HEK293 (cell line): ENCODE measurements at regions not wholly inside any gene's neighbourhood (a gene's known extent, or its start where the extent isn't known, plus 50 kb on each side); places are given as distances from the start of the nearest gene placed in this dataset.
"Not testable (repeated sequence)": the region's sequence is repeated elsewhere in the genome, so short reads cannot be mapped to it uniquely, and the experiment has no call there.

Experiments used
- CTCF ChIA-PET: fragments of 350-600 bp; formaldehyde crosslinking; extraction: SDS; loops from one replicate; lab custom pipeline; 2021; ENCODE audit warnings: antibody characterized with exemption; lab: Yijun Ruan, JAX
- POLR2A ChIA-PET: fragments of 300-600 bp; formaldehyde crosslinking; extraction: SDS; loops from one replicate; lab custom pipeline; 2020; ENCODE audit warnings: antibody characterized with exemption, inconsistent platforms; lab: Yijun Ruan, JAX
- H3K27ac ChIP-seq: fragments of 200-500 bp; sonication (Bioruptor generic); 2 replicates; pipeline ENCODE4 v1.5.1; 2014; ENCODE audit warnings: low read depth, low read length, control low read depth, inconsistent platforms; ENCODE audit errors: extremely low read depth
- H3K36me3 ChIP-seq, 2 experiments: fragments of 200-500 bp in 1 of 2; sonication (Bioruptor generic) in 1 of 2; 1 replicate in 1 of 2; 2 replicates in 1 of 2; pipeline ENCODE4 v1.5.1; 2014 to 2017; ENCODE audit warnings: inconsistent platforms in 2 of 2, low read length in 2 of 2; ENCODE audit not compliant: control insufficient read depth in 2 of 2, insufficient read depth in 1 of 2
- H3K4me1 ChIP-seq: fragments of 200-500 bp; sonication (Bioruptor generic); 2 replicates; pipeline ENCODE4 v1.5.1; 2014; ENCODE audit warnings: mild to moderate bottlenecking, low read length, inconsistent platforms; ENCODE audit not compliant: control insufficient read depth, insufficient read depth
- H3K4me3 ChIP-seq: 2 replicates; pipeline ENCODE4 v1.5.1; 2011; ENCODE audit warnings: low read depth, mild to moderate bottlenecking, control low read depth, low read length, moderate library complexity
- H3K9me3 ChIP-seq: fragments of 200-500 bp; sonication (Bioruptor generic); 2 replicates; pipeline ENCODE4 v1.5.1; 2014; ENCODE audit warnings: low read depth, low read length, inconsistent platforms; ENCODE audit not compliant: control insufficient read depth, insufficient read depth
- ELK4 ChIP-seq: IDR thresholded peaks from 2 replicates; pipeline ENCODE4 v1.6.1; 2011; ENCODE audit warnings: mild to moderate bottlenecking, low read depth, low read length, borderline replicate concordance
- GLIS1 ChIP-seq: fragments of 450-650 bp; formaldehyde crosslinking; IDR thresholded peaks from 2 replicates; pipeline ENCODE4 v1.5.1; 2016; ENCODE audit warnings: missing biosample characterization, missing genetic modification characterization
- KLF7 ChIP-seq: fragments of 450-650 bp; formaldehyde crosslinking; IDR thresholded peaks from 2 replicates; pipeline ENCODE4 v1.5.1; 2016; ENCODE audit warnings: missing biosample characterization, missing genetic modification characterization, borderline replicate concordance
- MYNN ChIP-seq: fragments of 450-650 bp; formaldehyde crosslinking; IDR thresholded peaks from 2 replicates; pipeline ENCODE4 v1.5.1; 2016; ENCODE audit warnings: missing biosample characterization, missing genetic modification characterization, borderline replicate concordance
- SCRT2 ChIP-seq: fragments of 450-650 bp; formaldehyde crosslinking; IDR thresholded peaks from 2 replicates; pipeline ENCODE4 v1.5.1; 2016; ENCODE audit warnings: missing biosample characterization, missing genetic modification characterization
- ZNF121 ChIP-seq: fragments of 450-650 bp; formaldehyde crosslinking; IDR thresholded peaks from 2 replicates; pipeline ENCODE4 v1.5.1; 2016; ENCODE audit warnings: missing biosample characterization, missing genetic modification characterization
- ZNF132 ChIP-seq: fragments of 450-650 bp; formaldehyde crosslinking; IDR thresholded peaks from 2 replicates; pipeline ENCODE4 v1.5.1; 2017; ENCODE audit warnings: missing biosample characterization, missing genetic modification characterization, borderline replicate concordance
- ZNF354C ChIP-seq: fragments of 450-650 bp; formaldehyde crosslinking; IDR thresholded peaks from 2 replicates; pipeline ENCODE4 v1.5.1; 2016; ENCODE audit warnings: missing biosample characterization, missing genetic modification characterization, low read depth, borderline replicate concordance
- ZNF514 ChIP-seq: fragments of 450-650 bp; formaldehyde crosslinking; IDR thresholded peaks from 2 replicates; pipeline ENCODE4 v1.5.1; 2016; ENCODE audit warnings: missing biosample characterization, missing genetic modification characterization
- ZNF660 ChIP-seq: fragments of 450-650 bp; IDR thresholded peaks from 2 replicates; pipeline ENCODE4 v1.5.1; 2018; ENCODE audit warnings: missing biosample characterization, mild to moderate bottlenecking, missing genetic modification characterization
- TF ChIP-seq, protein P1 (sequence below): fragments of 450-650 bp; formaldehyde crosslinking; IDR thresholded peaks from 2 replicates; pipeline ENCODE4 v1.5.1; 2016; ENCODE audit warnings: missing biosample characterization, missing genetic modification characterization
- TF ChIP-seq, protein P2 (sequence below): fragments of 450-650 bp; formaldehyde crosslinking; IDR thresholded peaks from 2 replicates; pipeline ENCODE4 v1.5.1; 2016; ENCODE audit warnings: missing biosample characterization, missing genetic modification characterization, low read depth

- TF ChIP-seq ZNF132 (tag by site-specific recombination) (no peak), SCRT2 (tag by site-specific recombination) (no peak), ZNF354C (tag by site-specific recombination) (no peak), GLIS1 (tag by site-specific recombination) (no peak), KLF7 (tag by site-specific recombination) (no peak)
- TF ChIP-seq, protein P1, sequence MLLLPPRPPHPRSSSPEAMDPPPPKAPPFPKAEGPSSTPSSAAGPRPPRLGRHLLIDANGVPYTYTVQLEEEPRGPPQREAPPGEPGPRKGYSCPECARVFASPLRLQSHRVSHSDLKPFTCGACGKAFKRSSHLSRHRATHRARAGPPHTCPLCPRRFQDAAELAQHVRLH (tag by site-specific recombination): no peak
- CTCF ChIA-PET: interaction anchor here (0.6 to 3.4 kb wide), 10 partner anchors 25 to 368 kb away, joined by 3 to 14 read pairs (median 4); no protein-coding TSS in a partner anchor
- Histone ChIP-seq H3K9me3 (no peaks in the 10 kb centered on the region), H3K4me1 (no peaks in the 10 kb centered on the region), H3K36me3 (no peaks in the 10 kb centered on the region), H3K4me3 (no peak overlapping the region), H3K27ac (no peak overlapping the region)
- POLR2A ChIA-PET: no interaction called here
Measured at GRCh38 chr21:32828908-32829307, 57.4 kb upstream of the PAXBP1 start.

DNA sequence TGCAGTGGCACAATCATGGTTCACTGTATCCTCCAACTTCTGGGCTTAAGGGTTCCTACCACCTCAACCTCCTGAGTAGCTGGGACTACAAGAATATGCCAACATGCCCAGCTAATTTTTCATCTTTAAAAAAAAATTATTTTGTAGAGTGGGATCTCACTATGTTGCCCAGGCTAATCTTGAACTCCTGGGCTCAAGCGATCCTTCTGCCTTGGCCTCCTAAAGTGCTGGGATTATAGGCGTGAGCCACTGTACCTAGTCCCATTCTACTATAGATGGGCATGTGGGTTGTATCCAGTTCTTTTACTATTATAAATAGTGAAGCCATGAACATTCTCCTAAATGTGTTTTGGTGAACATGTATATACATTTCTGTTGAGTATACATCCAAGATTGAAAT lies 57.9 kb upstream of the PAXBP1 start:
- TF ChIP-seq MYNN (tag by site-specific recombination) (no peak), ZNF121 (tag by site-specific recombination) (peak; percentile 82), ZNF514 (tag by site-specific recombination) (no peak), ZNF660 (tag by site-specific recombination) (no peak), ELK4 (no peak)
- TF ChIP-seq, protein P1 (tag by site-specific recombination): no peak
- TF ChIP-seq, protein P2, sequence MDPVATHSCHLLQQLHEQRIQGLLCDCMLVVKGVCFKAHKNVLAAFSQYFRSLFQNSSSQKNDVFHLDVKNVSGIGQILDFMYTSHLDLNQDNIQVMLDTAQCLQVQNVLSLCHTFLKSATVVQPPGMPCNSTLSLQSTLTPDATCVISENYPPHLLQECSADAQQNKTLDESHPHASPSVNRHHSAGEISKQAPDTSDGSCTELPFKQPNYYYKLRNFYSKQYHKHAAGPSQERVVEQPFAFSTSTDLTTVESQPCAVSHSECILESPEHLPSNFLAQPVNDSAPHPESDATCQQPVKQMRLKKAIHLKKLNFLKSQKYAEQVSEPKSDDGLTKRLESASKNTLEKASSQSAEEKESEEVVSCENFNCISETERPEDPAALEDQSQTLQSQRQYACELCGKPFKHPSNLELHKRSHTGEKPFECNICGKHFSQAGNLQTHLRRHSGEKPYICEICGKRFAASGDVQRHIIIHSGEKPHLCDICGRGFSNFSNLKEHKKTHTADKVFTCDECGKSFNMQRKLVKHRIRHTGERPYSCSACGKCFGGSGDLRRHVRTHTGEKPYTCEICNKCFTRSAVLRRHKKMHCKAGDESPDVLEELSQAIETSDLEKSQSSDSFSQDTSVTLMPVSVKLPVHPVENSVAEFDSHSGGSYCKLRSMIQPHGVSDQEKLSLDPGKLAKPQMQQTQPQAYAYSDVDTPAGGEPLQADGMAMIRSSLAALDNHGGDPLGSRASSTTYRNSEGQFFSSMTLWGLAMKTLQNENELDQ (tag by site-specific recombination): no peak
- TF ChIP-seq, all 188 proteins: peak for 1
- no peaks in the 10 kb centered on the region for H3K36me3 ChIP-seq
- ChIA-PET CTCF (interaction anchor here (1.1 to 3.4 kb wide), 6 partner anchors 49 to 367 kb away, joined by 3 to 14 read pairs (median 4); no protein-coding TSS in a partner anchor), POLR2A (no interaction called here)
- no peak overlapping the region for H3K27ac ChIP-seq
- no peak overlapping the region for H3K4me3 ChIP-seq
- no peaks in the 10 kb centered on the region for H3K4me1 ChIP-seq
- no peaks in the 10 kb centered on the region for H3K9me3 ChIP-seq

DNA sequence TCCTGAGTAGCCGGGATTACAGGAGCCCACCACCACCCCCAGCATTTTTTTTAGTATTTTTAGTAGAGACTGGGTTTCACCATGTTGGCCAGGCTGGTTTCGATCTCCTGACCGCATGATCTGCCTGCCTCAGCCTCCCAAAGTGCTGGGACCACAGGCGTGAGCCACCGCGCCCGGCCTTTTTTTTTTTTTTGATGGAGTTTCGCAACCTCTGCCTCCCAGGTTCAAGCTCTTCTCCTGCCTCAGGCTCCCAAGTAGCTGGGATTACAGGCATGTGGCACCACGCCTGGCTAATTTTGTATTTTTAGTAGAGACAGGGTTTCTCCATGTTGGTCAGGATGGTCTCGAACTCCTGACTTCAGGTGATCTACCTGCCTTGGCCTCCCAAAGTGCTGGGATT lies 60.2 kb upstream of the PAXBP1 start:
- H3K36me3 ChIP-seq, H3K4me1 ChIP-seq, H3K9me3 ChIP-seq, H3K27ac ChIP-seq, H3K4me3 ChIP-seq, POLR2A ChIA-PET: not testable (repeated sequence)
- CTCF ChIA-PET: interaction anchor here (0.6 to 4.6 kb wide), 10 partner anchors 24 to 634 kb away, joined by 3 to 38 read pairs (median 4); no protein-coding TSS in a partner anchor
